WTC11 (cell line): ENCODE measurements at regions not wholly inside any gene's neighbourhood (a gene's known extent, or its start where the extent isn't known, plus 50 kb on each side); places are given as distances from the start of the nearest gene placed in this dataset.

Source experiments
- CBFB ChIP-seq: sonication (generic); formaldehyde crosslinking; IDR thresholded peaks from 2 replicates; pipeline ENCODE4 v1.8.1; 2022; ENCODE audit warnings: mild to moderate bottlenecking, low read depth, missing genetic modification reagents
- CREB1 ChIP-seq: sonication (generic); formaldehyde crosslinking; IDR thresholded peaks from 2 replicates; pipeline ENCODE4 v1.8.0; 2023; ENCODE audit warnings: mild to moderate bottlenecking, missing genetic modification reagents
- NFE2L1 ChIP-seq: sonication (generic); formaldehyde crosslinking; IDR thresholded peaks from 2 replicates; pipeline ENCODE4 v1.8.1; 2023; ENCODE audit warnings: missing genetic modification reagents
- SMAD4 ChIP-seq: sonication (generic); formaldehyde crosslinking; IDR thresholded peaks from 2 replicates; pipeline ENCODE4 v1.8.0; 2022; ENCODE audit warnings: mild to moderate bottlenecking, missing genetic modification reagents
- SOX15 ChIP-seq: fragments of 250-450 bp; sonication (Bioruptor Pico); IDR thresholded peaks from 2 replicates; pipeline ENCODE4 v1.9.0; 2021; ENCODE audit warnings: mild to moderate bottlenecking
- TEAD1 ChIP-seq: sonication (generic); formaldehyde crosslinking; IDR thresholded peaks from 2 replicates; pipeline ENCODE4 v1.8.0; 2022; ENCODE audit warnings: mild to moderate bottlenecking, missing genetic modification reagents
- ZNF121 ChIP-seq: sonication (generic); formaldehyde crosslinking; IDR thresholded peaks from 2 replicates; pipeline ENCODE4 v1.8.0; 2023; ENCODE audit warnings: missing genetic modification reagents
- TF ChIP-seq, protein P1 (sequence below): fragments of 200-600 bp; IDR thresholded peaks from 2 replicates; pipeline ENCODE4 v1.8.0; 2022; ENCODE audit warnings: antibody characterized with exemption
- TF ChIP-seq, protein P2 (sequence below): sonication (generic); formaldehyde crosslinking; IDR thresholded peaks from 2 replicates; pipeline ENCODE4 v1.8.1; 2023; ENCODE audit warnings: mild to moderate bottlenecking, missing genetic modification reagents, borderline replicate concordance
- TF ChIP-seq, protein P3 (sequence below): sonication (generic); formaldehyde crosslinking; IDR thresholded peaks from 2 replicates; pipeline ENCODE4 v1.8.1; 2022; ENCODE audit warnings: mild to moderate bottlenecking, moderate library complexity, missing genetic modification reagents
- TF ChIP-seq, protein P4 (sequence below): sonication (generic); formaldehyde crosslinking; IDR thresholded peaks from 2 replicates; pipeline ENCODE4 v1.8.0; 2023; ENCODE audit warnings: missing genetic modification reagents

DNA sequence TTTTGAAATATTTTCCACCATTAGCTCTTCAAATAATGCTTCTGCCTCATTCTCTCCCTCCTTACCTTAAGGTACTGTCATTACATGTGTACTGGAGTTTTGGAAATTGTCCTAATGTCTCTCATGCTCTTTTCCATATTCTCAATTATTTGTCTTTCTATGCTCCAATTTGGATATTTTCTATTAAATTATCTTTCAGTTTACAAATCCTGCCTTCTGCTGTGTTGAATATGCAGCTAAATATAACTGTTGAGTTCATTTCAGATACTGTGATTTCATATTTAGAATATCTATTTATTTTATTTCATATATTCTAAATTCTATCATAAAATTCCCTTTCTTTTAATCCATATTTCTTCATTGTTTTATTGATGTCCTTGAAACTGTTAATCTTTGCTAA is 388.0 kb upstream of the CDIN1 start:
- TF ChIP-seq, protein P1, sequence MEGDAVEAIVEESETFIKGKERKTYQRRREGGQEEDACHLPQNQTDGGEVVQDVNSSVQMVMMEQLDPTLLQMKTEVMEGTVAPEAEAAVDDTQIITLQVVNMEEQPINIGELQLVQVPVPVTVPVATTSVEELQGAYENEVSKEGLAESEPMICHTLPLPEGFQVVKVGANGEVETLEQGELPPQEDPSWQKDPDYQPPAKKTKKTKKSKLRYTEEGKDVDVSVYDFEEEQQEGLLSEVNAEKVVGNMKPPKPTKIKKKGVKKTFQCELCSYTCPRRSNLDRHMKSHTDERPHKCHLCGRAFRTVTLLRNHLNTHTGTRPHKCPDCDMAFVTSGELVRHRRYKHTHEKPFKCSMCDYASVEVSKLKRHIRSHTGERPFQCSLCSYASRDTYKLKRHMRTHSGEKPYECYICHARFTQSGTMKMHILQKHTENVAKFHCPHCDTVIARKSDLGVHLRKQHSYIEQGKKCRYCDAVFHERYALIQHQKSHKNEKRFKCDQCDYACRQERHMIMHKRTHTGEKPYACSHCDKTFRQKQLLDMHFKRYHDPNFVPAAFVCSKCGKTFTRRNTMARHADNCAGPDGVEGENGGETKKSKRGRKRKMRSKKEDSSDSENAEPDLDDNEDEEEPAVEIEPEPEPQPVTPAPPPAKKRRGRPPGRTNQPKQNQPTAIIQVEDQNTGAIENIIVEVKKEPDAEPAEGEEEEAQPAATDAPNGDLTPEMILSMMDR: no peak
- TF ChIP-seq, protein P2, sequence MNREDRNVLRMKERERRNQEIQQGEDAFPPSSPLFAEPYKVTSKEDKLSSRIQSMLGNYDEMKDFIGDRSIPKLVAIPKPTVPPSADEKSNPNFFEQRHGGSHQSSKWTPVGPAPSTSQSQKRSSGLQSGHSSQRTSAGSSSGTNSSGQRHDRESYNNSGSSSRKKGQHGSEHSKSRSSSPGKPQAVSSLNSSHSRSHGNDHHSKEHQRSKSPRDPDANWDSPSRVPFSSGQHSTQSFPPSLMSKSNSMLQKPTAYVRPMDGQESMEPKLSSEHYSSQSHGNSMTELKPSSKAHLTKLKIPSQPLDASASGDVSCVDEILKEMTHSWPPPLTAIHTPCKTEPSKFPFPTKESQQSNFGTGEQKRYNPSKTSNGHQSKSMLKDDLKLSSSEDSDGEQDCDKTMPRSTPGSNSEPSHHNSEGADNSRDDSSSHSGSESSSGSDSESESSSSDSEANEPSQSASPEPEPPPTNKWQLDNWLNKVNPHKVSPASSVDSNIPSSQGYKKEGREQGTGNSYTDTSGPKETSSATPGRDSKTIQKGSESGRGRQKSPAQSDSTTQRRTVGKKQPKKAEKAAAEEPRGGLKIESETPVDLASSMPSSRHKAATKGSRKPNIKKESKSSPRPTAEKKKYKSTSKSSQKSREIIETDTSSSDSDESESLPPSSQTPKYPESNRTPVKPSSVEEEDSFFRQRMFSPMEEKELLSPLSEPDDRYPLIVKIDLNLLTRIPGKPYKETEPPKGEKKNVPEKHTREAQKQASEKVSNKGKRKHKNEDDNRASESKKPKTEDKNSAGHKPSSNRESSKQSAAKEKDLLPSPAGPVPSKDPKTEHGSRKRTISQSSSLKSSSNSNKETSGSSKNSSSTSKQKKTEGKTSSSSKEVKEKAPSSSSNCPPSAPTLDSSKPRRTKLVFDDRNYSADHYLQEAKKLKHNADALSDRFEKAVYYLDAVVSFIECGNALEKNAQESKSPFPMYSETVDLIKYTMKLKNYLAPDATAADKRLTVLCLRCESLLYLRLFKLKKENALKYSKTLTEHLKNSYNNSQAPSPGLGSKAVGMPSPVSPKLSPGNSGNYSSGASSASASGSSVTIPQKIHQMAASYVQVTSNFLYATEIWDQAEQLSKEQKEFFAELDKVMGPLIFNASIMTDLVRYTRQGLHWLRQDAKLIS: no peak
- TF ChIP-seq TEAD1 (CRISPR knock-in tag) (no peak), CBFB (no peak), ZNF121 (no peak), SOX15 (CRISPR knock-in tag) (no peak), CREB1 (CRISPR knock-in tag) (no peak), NFE2L1 (no peak), SMAD4 (no peak)
- TF ChIP-seq, protein P3, sequence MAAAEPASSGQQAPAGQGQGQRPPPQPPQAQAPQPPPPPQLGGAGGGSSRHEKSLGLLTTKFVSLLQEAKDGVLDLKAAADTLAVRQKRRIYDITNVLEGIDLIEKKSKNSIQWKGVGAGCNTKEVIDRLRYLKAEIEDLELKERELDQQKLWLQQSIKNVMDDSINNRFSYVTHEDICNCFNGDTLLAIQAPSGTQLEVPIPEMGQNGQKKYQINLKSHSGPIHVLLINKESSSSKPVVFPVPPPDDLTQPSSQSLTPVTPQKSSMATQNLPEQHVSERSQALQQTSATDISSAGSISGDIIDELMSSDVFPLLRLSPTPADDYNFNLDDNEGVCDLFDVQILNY (CRISPR knock-in tag): no peak
- TF ChIP-seq, protein P4, sequence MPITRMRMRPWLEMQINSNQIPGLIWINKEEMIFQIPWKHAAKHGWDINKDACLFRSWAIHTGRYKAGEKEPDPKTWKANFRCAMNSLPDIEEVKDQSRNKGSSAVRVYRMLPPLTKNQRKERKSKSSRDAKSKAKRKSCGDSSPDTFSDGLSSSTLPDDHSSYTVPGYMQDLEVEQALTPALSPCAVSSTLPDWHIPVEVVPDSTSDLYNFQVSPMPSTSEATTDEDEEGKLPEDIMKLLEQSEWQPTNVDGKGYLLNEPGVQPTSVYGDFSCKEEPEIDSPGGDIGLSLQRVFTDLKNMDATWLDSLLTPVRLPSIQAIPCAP (CRISPR knock-in tag): no peak
